ENCODE measurements at regions not wholly inside any gene's neighbourhood (a gene's known extent, or its start where the extent isn't known, plus 50 kb on each side); places are given as distances from the start of the nearest gene placed in this dataset.

- Mint-ChIP-seq H3K4me3 (no peak overlapping the region), H3K27me3 (no peaks in the 10 kb centered on the region), H3K27ac (no peak overlapping the region), H3K9me3 (peaks cover 3% of the 10 kb centered on the region), H3K36me3 (ENCODE audit: low read depth) (no peaks in the 10 kb centered on the region), H3K4me1 (no peaks in the 10 kb centered on the region)
- CTCF ChIA-PET = no interaction called here
- no peak for ATAC-seq (ENCODE audit: low read depth)
- POLR2A ChIA-PET = no interaction called here
- no peak for TF ChIP-seq CTCF (IDR thresholded peaks at IDR 0.05)
- DNase-seq = no peak
- intact Hi-C loops (cut with micrococcal nuclease) = no loop called here
These were observed 198.7 kb downstream of the RNF144A start for GRCh38 chr2:7115906-7116305.

GRCh38 chr2:7116511-7116910, 199.3 kb downstream of the RNF144A start:
- no peak for TF ChIP-seq CTCF (IDR thresholded peaks at IDR 0.05)
- DNase-seq = no peak
- Mint-ChIP-seq H3K4me1 (no peaks in the 10 kb centered on the region), H3K9me3 (peaks cover 3% of the 10 kb centered on the region), H3K4me3 (no peak overlapping the region), H3K36me3 (ENCODE audit: low read depth) (no peaks in the 10 kb centered on the region), H3K27ac (no peak overlapping the region), H3K27me3 (no peaks in the 10 kb centered on the region)
- POLR2A ChIA-PET = no interaction called here
- CTCF ChIA-PET = no interaction called here
- intact Hi-C loops (cut with micrococcal nuclease) = no loop called here
- ATAC-seq (ENCODE audit: low read depth) = no peak

GRCh38 chr2:7117076-7117475, 199.9 kb downstream of the RNF144A start:
- ChIA-PET CTCF (no interaction called here), POLR2A (no interaction called here)
- H3K4me3 Mint-ChIP-seq = no peak overlapping the region
- H3K9me3 Mint-ChIP-seq = peaks cover 3% of the 10 kb centered on the region
- ATAC-seq (ENCODE audit: low read depth) (no peak), DNase-seq (no peak)
- H3K27me3 Mint-ChIP-seq = no peaks in the 10 kb centered on the region
- no peaks in the 10 kb centered on the region for H3K36me3 Mint-ChIP-seq (ENCODE audit: low read depth)
- intact Hi-C loops (cut with micrococcal nuclease) = no loop called here
- no peak for TF ChIP-seq CTCF (IDR thresholded peaks at IDR 0.05)
- no peaks in the 10 kb centered on the region for H3K4me1 Mint-ChIP-seq
- H3K27ac Mint-ChIP-seq = no peak overlapping the region

GRCh38 chr2:7118606-7119131, 201.5 kb downstream of the RNF144A start:
- ChIA-PET POLR2A (no interaction called here), CTCF (no interaction called here)
- Mint-ChIP-seq H3K36me3 (ENCODE audit: low read depth) (no peaks in the 10 kb centered on the region), H3K27me3 (peaks cover 2% of the 10 kb centered on the region), H3K27ac (no peak overlapping the region), H3K4me3 (no peak overlapping the region), H3K9me3 (peaks cover 3% of the 10 kb centered on the region), H3K4me1 (no peaks in the 10 kb centered on the region)
- no peak for DNase-seq
- intact Hi-C loops (cut with micrococcal nuclease) = loop anchor here (1.0 kb wide), 1 partner anchor 1567 kb away; no protein-coding TSS in a partner anchor
- no peak for ATAC-seq (ENCODE audit: low read depth)
- TF ChIP-seq CTCF (IDR thresholded peaks at IDR 0.05) = no peak

- CTCF ChIA-PET = no interaction called here
- ATAC-seq (ENCODE audit: low read depth) = no peak
These were observed 202.1 kb downstream of the RNF144A start for GRCh38 chr2:7119132-7119835.

More at GRCh38 chr2:7119132-7119835, 202.1 kb downstream of the RNF144A start:
- POLR2A ChIA-PET = no interaction called here
- H3K36me3 Mint-ChIP-seq (ENCODE audit: low read depth) = no peaks in the 10 kb centered on the region
- intact Hi-C loops (cut with micrococcal nuclease) = loop anchor here (1.0 kb wide), 1 partner anchor 1566 kb away; no protein-coding TSS in a partner anchor
- TF ChIP-seq CTCF (IDR thresholded peaks at IDR 0.05) = no peak
- no peak overlapping the region for H3K4me3 Mint-ChIP-seq
- no peak for DNase-seq
- H3K27ac Mint-ChIP-seq = no peak overlapping the region
- H3K9me3 Mint-ChIP-seq = peaks cover 3% of the 10 kb centered on the region
- no peaks in the 10 kb centered on the region for H3K4me1 Mint-ChIP-seq
- peaks cover 2% of the 10 kb centered on the region for H3K27me3 Mint-ChIP-seq

Data from activated B cell treated with CpG ODN at 0.5 μM for 24 hours (primary cell).